Stimulated activated effector memory CD8-positive, alpha-beta T cell treated with anti-CD3 and anti-CD28 coated beads, Interleukin-12 subunit alpha, Interleukin-12 subunit beta, amount 100 ng/mL, for 72 hours (primary cell): ENCODE measurements at regions not wholly inside any gene's neighbourhood (a gene's known extent, or its start where the extent isn't known, plus 50 kb on each side); places are given as distances from the start of the nearest gene placed in this dataset.
"Not testable (repeated sequence)": the region's sequence is repeated elsewhere in the genome, so short reads cannot be mapped to it uniquely, and the experiment has no call there.

Experiments
- ATAC-seq: fragments of 150-1000 bp; cut with Tn5 transposase; 2 replicates; pipeline ENCODE4 v1.10.0; 2021
- DNase-seq, 2 donors: peaks; one replicate each; pipeline ENCODE4 v3.0.0; 2021 to 2022; ENCODE audit warnings: low spot score in 2 of 2
- H3K27ac Mint-ChIP-seq: one replicate; pipeline ENCODE4 v1.8.0; 2022; ENCODE audit warnings: mild to moderate bottlenecking, mixed read lengths
- H3K36me3 Mint-ChIP-seq: one replicate; pipeline ENCODE4 v1.8.0; 2022; ENCODE audit warnings: mild to moderate bottlenecking, mixed read lengths
- H3K4me1 Mint-ChIP-seq: one replicate; pipeline ENCODE4 v1.8.0; 2022; ENCODE audit warnings: mixed read lengths
- H3K4me3 Mint-ChIP-seq: one replicate; pipeline ENCODE4 v1.8.0; 2022; ENCODE audit warnings: mild to moderate bottlenecking, mixed read lengths
- H3K9me3 Mint-ChIP-seq: one replicate; pipeline ENCODE4 v1.8.0; 2022; ENCODE audit warnings: mixed read lengths

- H3K27ac Mint-ChIP-seq, H3K4me1 Mint-ChIP-seq, H3K36me3 Mint-ChIP-seq, H3K9me3 Mint-ChIP-seq, H3K4me3 Mint-ChIP-seq, ATAC-seq, DNase-seq: not testable (repeated sequence)
Measured at GRCh38 chr1:146324463-146324862, 95.6 kb upstream of the NOTCH2NLA start.

- H3K4me3 Mint-ChIP-seq, H3K9me3 Mint-ChIP-seq, H3K4me1 Mint-ChIP-seq, H3K36me3 Mint-ChIP-seq, H3K27ac Mint-ChIP-seq, DNase-seq, ATAC-seq: not testable (repeated sequence)
Measured at GRCh38 chr1:146323302-146323701, 94.5 kb upstream of the NOTCH2NLA start.

- H3K36me3 Mint-ChIP-seq, H3K4me1 Mint-ChIP-seq, DNase-seq, H3K4me3 Mint-ChIP-seq, H3K27ac Mint-ChIP-seq, ATAC-seq, H3K9me3 Mint-ChIP-seq: not testable (repeated sequence)
Measured at GRCh38 chr1:146322893-146323292, 94.1 kb upstream of the NOTCH2NLA start.

- H3K4me1 Mint-ChIP-seq, H3K4me3 Mint-ChIP-seq, ATAC-seq, H3K9me3 Mint-ChIP-seq, H3K27ac Mint-ChIP-seq, H3K36me3 Mint-ChIP-seq, DNase-seq: not testable (repeated sequence)
Measured at GRCh38 chr1:146318715-146319114, 89.9 kb upstream of the NOTCH2NLA start.

GRCh38 chr1:146317785-146318184 is 89.0 kb upstream of the NOTCH2NLA start:
- H3K9me3 Mint-ChIP-seq, DNase-seq: not testable (repeated sequence)
- peak; percentile 47 for ATAC-seq

GRCh38 chr1:146314449-146315246 is 85.8 kb upstream of the NOTCH2NLA start:
- ATAC-seq, H3K36me3 Mint-ChIP-seq, DNase-seq, H3K4me3 Mint-ChIP-seq, H3K9me3 Mint-ChIP-seq, H3K4me1 Mint-ChIP-seq, H3K27ac Mint-ChIP-seq: not testable (repeated sequence)

More at GRCh38 chr1:146317785-146318184, 89.0 kb upstream of the NOTCH2NLA start:
- not testable (repeated sequence) for H3K4me1 Mint-ChIP-seq, H3K4me3 Mint-ChIP-seq, H3K27ac Mint-ChIP-seq, H3K36me3 Mint-ChIP-seq

- H3K4me3 Mint-ChIP-seq, H3K36me3 Mint-ChIP-seq, ATAC-seq, H3K4me1 Mint-ChIP-seq, H3K9me3 Mint-ChIP-seq, DNase-seq, H3K27ac Mint-ChIP-seq: not testable (repeated sequence)
Measured at GRCh38 chr1:146310579-146310978, 81.8 kb upstream of the NOTCH2NLA start.

GRCh38 chr1:146309427-146309826 is 80.6 kb upstream of the NOTCH2NLA start:
- H3K36me3 Mint-ChIP-seq, H3K4me3 Mint-ChIP-seq, H3K4me1 Mint-ChIP-seq, DNase-seq, H3K9me3 Mint-ChIP-seq, ATAC-seq, H3K27ac Mint-ChIP-seq: not testable (repeated sequence)

- not testable (repeated sequence) for H3K27ac Mint-ChIP-seq, H3K4me3 Mint-ChIP-seq, H3K36me3 Mint-ChIP-seq, DNase-seq, H3K9me3 Mint-ChIP-seq, H3K4me1 Mint-ChIP-seq
- ATAC-seq = peak; percentile 54
Measured at GRCh38 chr1:146308892-146309291, 80.1 kb upstream of the NOTCH2NLA start.

- H3K27ac Mint-ChIP-seq, ATAC-seq, H3K4me3 Mint-ChIP-seq, DNase-seq, H3K9me3 Mint-ChIP-seq, H3K36me3 Mint-ChIP-seq, H3K4me1 Mint-ChIP-seq: not testable (repeated sequence)
Measured at GRCh38 chr1:146308152-146308551, 79.3 kb upstream of the NOTCH2NLA start.

GRCh38 chr1:146307632-146308031 is 78.8 kb upstream of the NOTCH2NLA start:
- not testable (repeated sequence) for H3K4me3 Mint-ChIP-seq, H3K27ac Mint-ChIP-seq, DNase-seq, H3K36me3 Mint-ChIP-seq, H3K9me3 Mint-ChIP-seq, H3K4me1 Mint-ChIP-seq
- ATAC-seq = peak; percentile 95

GRCh38 chr1:146306651-146307050 is 77.8 kb upstream of the NOTCH2NLA start:
- ATAC-seq = peak; percentile 43
- DNase-seq, H3K4me3 Mint-ChIP-seq, H3K9me3 Mint-ChIP-seq, H3K4me1 Mint-ChIP-seq, H3K36me3 Mint-ChIP-seq, H3K27ac Mint-ChIP-seq: not testable (repeated sequence)

GRCh38 chr1:146305442-146305841 is 76.6 kb upstream of the NOTCH2NLA start:
- not testable (repeated sequence) for H3K4me3 Mint-ChIP-seq, H3K27ac Mint-ChIP-seq, DNase-seq, H3K4me1 Mint-ChIP-seq, H3K9me3 Mint-ChIP-seq, H3K36me3 Mint-ChIP-seq
- peak; percentile 79 for ATAC-seq

- not testable (repeated sequence) for H3K4me3 Mint-ChIP-seq, DNase-seq, H3K27ac Mint-ChIP-seq, H3K36me3 Mint-ChIP-seq, H3K9me3 Mint-ChIP-seq, H3K4me1 Mint-ChIP-seq
- ATAC-seq = peak; percentile 97
Measured at GRCh38 chr1:146298575-146298897, 69.7 kb upstream of the NOTCH2NLA start.

GRCh38 chr1:146297781-146298574 is 69.2 kb upstream of the NOTCH2NLA start:
- not testable (repeated sequence) for H3K4me1 Mint-ChIP-seq, H3K4me3 Mint-ChIP-seq, H3K36me3 Mint-ChIP-seq, H3K27ac Mint-ChIP-seq, DNase-seq, H3K9me3 Mint-ChIP-seq
- peak; percentile 84 for ATAC-seq
